HG02981 (cell line): ENCODE measurements at regions not wholly inside any gene's neighbourhood (a gene's known extent, or its start where the extent isn't known, plus 50 kb on each side); places are given as distances from the start of the nearest gene placed in this dataset.
"Not testable (repeated sequence)": the region's sequence is repeated elsewhere in the genome, so short reads cannot be mapped to it uniquely, and the experiment has no call there.

Experiments
- ATAC-seq: cut with Tn5 transposase; IDR thresholded peaks from one replicate; pipeline ENCODE4 v1.9.1; 2021; ENCODE audit warnings: mild to moderate bottlenecking, moderate library complexity; ENCODE audit not compliant: unreplicated experiment

DNA sequence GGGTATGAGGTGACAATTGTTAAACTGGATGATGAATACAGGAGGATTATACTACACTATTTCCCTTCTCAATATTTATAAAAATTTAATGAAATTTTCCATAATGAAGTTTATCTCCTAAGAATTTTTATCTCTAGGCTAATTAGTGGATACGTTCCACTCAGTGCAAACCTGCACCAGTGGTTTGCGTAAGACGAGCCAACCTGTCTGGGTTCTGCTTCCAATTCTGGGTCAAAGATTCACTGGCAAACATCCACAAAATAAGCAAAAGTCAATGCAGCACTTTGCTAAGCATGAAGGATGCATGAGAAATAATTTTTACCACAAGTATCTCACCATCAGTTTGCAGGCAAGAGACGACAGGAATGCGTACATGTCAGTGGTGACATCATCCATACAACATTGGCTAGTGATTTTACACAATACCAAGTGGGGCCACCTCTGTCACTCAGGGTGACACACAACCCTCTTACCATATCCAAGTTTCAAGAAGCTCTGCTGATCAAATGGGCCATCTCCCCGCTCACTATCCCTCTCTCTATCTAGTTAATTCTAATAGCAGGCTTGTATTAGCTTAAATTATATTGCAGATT is 51.7 kb downstream of the FAM50B start:
- no peak for ATAC-seq

GRCh38 chr6:3902871-3903648 is 53.9 kb downstream of the FAM50B start:
- ATAC-seq = no peak

DNA sequence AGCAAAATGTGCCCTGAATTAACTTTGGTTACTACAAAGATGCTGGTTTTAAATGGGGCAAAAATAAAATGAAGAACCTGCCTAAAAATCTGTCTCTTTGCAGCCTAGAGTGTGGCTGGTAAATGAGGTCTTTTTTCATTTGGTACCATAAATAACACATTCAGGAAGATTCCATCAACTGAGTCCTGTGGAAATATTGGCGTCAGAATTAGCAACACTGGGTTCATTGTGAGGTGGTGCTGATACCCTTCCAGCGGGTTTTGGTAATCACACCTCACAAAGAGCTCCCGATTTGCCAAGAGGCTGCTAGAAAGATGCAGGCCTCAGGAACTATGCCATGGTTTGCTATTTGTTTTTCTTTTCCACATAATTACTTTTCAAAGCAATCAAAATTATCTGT is 55.3 kb downstream of the FAM50B start:
- ATAC-seq = no peak

GRCh38 chr6:3905945-3906845 is 57.0 kb downstream of the FAM50B start:
- ATAC-seq = no peak

DNA sequence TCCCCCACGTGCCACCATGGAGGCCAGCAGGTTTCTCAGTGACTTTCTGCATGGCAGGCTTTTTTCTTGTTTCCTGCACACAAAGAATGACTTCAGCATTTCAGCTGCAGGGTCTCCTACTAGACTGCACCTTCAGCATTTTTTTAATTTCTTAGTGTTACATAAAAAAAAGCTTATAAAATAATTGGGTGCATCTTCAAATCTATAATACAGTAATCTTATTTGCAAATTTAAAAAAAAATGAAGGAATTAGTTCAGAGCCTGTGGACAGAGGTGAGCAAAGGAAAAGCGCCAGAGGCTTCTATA is 57.6 kb downstream of the FAM50B start:
- ATAC-seq = no peak

GRCh38 chr6:3908223-3908622 is 59.0 kb downstream of the FAM50B start:
- ATAC-seq = no peak

DNA sequence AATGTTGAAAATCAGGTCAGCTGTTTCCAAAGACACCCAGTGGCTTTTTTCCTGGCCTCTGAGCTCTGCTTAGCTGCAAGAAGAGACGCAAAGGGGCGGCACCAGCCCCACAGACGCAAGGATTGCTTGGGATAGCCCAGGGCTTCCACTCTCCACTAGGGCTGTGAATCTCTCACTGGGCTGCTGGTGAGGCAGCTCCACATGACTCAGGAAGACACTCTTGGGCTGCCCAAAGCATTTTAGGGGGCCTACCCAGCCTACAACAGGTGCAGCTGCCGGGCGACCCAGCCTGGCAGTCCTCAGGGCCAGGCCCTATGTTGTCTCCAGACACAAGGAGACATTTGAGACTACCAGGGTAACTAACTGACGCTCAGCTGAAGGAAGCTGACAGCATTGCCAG is 59.8 kb downstream of the FAM50B start:
- ATAC-seq = no peak

- no peak for ATAC-seq
These were observed 61.0 kb downstream of the FAM50B start for GRCh38 chr6:3910106-3910663.

- ATAC-seq = no peak
These were observed 62.0 kb downstream of the FAM50B start for GRCh38 chr6:3911130-3911529.

GRCh38 chr6:3911614-3912336 is 62.6 kb downstream of the FAM50B start:
- ATAC-seq = no peak

- no peak for ATAC-seq
These were observed 63.3 kb downstream of the FAM50B start for GRCh38 chr6:3912361-3913076.

GRCh38 chr6:3913077-3913957 is 64.1 kb downstream of the FAM50B start:
- ATAC-seq = no peak

- ATAC-seq = no peak
These were observed 64.8 kb downstream of the FAM50B start for GRCh38 chr6:3913958-3914337.

DNA sequence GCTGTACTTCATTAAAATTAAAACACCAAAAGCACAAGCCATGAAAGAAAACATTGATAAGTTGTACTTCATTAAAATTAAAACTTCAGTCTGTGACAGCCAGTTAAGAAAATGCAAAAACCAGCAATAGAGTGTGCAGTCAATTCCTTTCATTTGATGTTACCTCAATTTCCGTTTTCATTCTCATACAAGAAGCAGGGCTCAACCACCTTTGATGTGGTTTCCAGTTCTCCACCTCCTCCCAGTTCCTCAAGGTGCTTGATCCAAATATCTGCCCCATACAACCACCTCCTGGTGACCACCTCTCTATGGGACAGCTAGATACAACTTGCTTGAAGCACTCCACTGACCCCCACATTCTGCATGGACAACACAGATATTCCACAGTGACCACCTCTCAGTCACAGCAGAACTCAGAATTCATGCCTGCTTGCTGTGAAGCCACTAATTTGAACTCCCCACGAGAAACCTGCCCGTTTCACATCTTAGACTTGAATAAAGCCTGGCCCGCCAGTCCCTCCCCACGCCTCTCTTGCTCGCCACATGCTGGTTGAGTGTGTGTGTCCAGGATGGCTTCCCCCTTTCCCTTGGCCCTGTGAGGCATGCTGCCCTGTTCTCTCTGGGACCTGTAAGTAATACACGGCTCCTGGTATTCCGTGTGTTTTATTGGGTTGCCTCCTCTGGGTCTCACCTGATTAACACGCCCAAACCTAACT is 66.1 kb downstream of the FAM50B start:
- no peak for ATAC-seq

- no peak for ATAC-seq
These were observed 67.0 kb downstream of the FAM50B start for GRCh38 chr6:3916211-3916610.

DNA sequence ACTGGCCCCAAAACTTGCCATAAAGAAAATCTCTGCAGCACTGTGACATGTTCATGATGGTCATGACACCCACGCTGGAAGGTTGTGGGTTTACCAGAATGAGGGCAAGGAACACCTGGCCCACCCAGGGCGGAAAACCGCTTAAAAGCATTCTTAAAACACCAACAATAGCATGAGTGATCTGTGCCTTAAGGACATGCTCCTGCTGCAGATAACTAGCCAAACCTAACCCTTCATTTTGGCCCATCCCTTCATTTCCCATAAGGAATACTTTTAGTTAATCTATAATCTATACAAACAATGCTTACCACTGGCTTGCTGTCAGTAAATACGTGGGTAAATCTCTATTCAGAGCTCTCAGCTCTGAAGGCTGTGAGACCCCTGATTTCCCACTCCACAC is 67.6 kb downstream of the FAM50B start:
- ATAC-seq = not testable (repeated sequence)

- no peak for ATAC-seq
These were observed 69.3 kb downstream of the FAM50B start for GRCh38 chr6:3918469-3918868.

DNA sequence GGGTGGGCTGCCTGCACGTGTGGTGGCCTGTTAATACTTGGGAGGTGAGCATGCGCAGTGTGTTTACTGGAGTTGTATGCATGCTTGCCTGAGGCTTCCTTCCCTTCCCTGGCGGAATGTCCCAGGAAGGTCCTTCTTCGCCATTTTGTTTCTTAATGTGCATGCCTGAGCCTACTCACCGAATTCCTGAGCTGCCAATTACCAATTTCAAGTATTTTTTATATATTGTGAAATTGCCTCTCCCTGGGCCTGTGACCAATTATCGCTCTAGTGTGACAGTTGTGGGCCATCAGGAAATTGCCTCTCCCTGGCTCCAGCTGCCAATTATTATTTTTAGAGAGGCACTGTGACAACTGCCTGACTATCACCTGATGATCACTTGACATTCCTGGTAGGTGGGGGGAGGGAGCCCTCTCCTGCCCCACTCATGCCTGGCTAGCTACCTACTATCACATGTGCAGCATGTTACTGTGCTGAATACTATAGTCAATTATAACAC is 70.0 kb downstream of the FAM50B start:
- no peak for ATAC-seq

DNA sequence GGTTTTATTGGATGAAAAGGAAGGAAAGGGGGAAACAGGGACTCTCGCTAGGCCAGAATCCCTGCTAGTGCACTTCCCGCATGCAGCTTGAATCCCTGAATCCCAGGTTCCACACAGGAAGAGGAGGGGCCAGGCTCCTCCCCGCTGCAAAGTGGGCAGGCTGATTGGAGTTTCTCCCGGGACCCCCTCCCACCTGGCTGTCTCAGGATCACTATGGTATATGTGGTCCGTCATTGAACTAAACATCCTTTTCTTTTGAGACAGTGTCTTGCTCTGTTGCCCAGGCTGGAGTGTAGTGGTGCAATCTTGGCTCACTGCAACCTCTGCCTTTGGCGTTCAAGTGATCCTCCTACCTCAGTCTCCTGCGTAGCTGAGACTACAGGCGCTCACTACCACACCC is 70.7 kb downstream of the FAM50B start:
- ATAC-seq = no peak
